ENCODE measurements at regions not wholly inside any gene's neighbourhood (a gene's known extent, or its start where the extent isn't known, plus 50 kb on each side); places are given as distances from the start of the nearest gene placed in this dataset.

GRCh38 chr1:234927312-234927970, 201.2 kb downstream of the TOMM20 start:
- H3K27ac ChIP-seq (replicated peaks), result no peak overlapping the region
- DNase-seq (ENCODE audit: low read depth in 1 of 2, low spot score in 1 of 2), result no peak
- TF ChIP-seq REST (IDR thresholded peaks at IDR 0.05; ENCODE audit: insufficient replicate concordance, low read depth), result no peak
- no peak for TF ChIP-seq GABPA (IDR thresholded peaks at IDR 0.05; ENCODE audit: low read depth)
- no peak for TF ChIP-seq POLR2AphosphoS5 (IDR thresholded peaks at IDR 0.05; ENCODE audit: low read depth)
- no peak for TF ChIP-seq SPI1 (IDR thresholded peaks at IDR 0.05; ENCODE audit: borderline replicate concordance, low read depth)
- TF ChIP-seq CTCF (IDR thresholded peaks at IDR 0.05; ENCODE audit: insufficient read depth, low read length), result no peak
- no peak overlapping the region for H3K4me3 ChIP-seq (replicated peaks; ENCODE audit: insufficient read depth, low read length)
- H3K27me3 ChIP-seq (ENCODE audit: insufficient read depth, poor library complexity, severe bottlenecking), result no peaks in the 10 kb centered on the region

- no peak overlapping the region for H3K4me3 ChIP-seq (replicated peaks; ENCODE audit: insufficient read depth, low read length)
- no peak overlapping the region for H3K27ac ChIP-seq (replicated peaks)
- no peaks in the 10 kb centered on the region for H3K27me3 ChIP-seq (ENCODE audit: insufficient read depth, poor library complexity, severe bottlenecking)
- TF ChIP-seq CTCF (IDR thresholded peaks at IDR 0.05; ENCODE audit: insufficient read depth, low read length) (no peak), REST (IDR thresholded peaks at IDR 0.05; ENCODE audit: insufficient replicate concordance, low read depth) (no peak), SPI1 (IDR thresholded peaks at IDR 0.05; ENCODE audit: borderline replicate concordance, low read depth) (no peak), GABPA (IDR thresholded peaks at IDR 0.05; ENCODE audit: low read depth) (no peak), POLR2AphosphoS5 (IDR thresholded peaks at IDR 0.05; ENCODE audit: low read depth) (no peak)
- DNase-seq (ENCODE audit: low read depth in 1 of 2, low spot score in 1 of 2), result no peak
These were observed 201.9 kb downstream of the TOMM20 start for GRCh38 chr1:234926559-234927311.

GRCh38 chr1:234926264-234926558, 202.4 kb downstream of the TOMM20 start:
- TF ChIP-seq POLR2AphosphoS5 (IDR thresholded peaks at IDR 0.05; ENCODE audit: low read depth) (no peak), REST (IDR thresholded peaks at IDR 0.05; ENCODE audit: insufficient replicate concordance, low read depth) (no peak), GABPA (IDR thresholded peaks at IDR 0.05; ENCODE audit: low read depth) (no peak), CTCF (IDR thresholded peaks at IDR 0.05; ENCODE audit: insufficient read depth, low read length) (no peak)
- no peaks in the 10 kb centered on the region for H3K27me3 ChIP-seq (ENCODE audit: insufficient read depth, poor library complexity, severe bottlenecking)
- H3K27ac ChIP-seq (replicated peaks), result no peak overlapping the region; the same call in 1 of the 2 replicates
- DNase-seq (ENCODE audit: low read depth in 1 of 2, low spot score in 1 of 2), result no peak
- H3K4me3 ChIP-seq (replicated peaks; ENCODE audit: insufficient read depth, low read length), result no peak overlapping the region

All from HL-60 (cell line).